ENCODE measurements at regions not wholly inside any gene's neighbourhood (a gene's known extent, or its start where the extent isn't known, plus 50 kb on each side); places are given as distances from the start of the nearest gene placed in this dataset.

DNA sequence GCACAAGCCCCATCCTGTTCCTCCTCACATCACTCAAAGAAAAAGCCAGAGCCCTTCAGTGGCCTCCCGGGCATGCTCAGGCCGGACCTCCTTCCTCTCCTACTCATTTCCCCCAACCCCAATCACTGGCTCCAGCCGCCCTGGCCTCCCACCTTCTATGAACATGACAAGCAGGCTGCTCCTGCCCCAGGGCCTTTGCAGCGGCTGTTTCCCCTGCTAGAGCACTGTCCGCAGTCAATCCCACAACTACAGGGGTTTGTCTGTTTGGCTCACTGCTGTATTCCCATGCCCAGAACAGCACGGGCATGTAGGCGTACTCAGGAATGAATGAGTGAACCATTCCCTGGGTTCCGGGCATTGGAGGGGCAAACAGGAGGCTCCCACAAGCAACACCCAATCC lies 139.8 kb upstream of the PRR20G start:
- WGBS, 2 donors (ENCODE audit: low coverage in 1 of 2) = 44 to 95% methylated on average over 3 to 4 of the region's 8 CpGs
- no peak for TF ChIP-seq POLR2A (IDR thresholded peaks at IDR 0.05)
- TF ChIP-seq, protein P1, sequence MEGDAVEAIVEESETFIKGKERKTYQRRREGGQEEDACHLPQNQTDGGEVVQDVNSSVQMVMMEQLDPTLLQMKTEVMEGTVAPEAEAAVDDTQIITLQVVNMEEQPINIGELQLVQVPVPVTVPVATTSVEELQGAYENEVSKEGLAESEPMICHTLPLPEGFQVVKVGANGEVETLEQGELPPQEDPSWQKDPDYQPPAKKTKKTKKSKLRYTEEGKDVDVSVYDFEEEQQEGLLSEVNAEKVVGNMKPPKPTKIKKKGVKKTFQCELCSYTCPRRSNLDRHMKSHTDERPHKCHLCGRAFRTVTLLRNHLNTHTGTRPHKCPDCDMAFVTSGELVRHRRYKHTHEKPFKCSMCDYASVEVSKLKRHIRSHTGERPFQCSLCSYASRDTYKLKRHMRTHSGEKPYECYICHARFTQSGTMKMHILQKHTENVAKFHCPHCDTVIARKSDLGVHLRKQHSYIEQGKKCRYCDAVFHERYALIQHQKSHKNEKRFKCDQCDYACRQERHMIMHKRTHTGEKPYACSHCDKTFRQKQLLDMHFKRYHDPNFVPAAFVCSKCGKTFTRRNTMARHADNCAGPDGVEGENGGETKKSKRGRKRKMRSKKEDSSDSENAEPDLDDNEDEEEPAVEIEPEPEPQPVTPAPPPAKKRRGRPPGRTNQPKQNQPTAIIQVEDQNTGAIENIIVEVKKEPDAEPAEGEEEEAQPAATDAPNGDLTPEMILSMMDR (IDR thresholded peaks at IDR 0.05) = no peak
- no peak for TF ChIP-seq EP300 (IDR thresholded peaks at IDR 0.05)
- TF ChIP-seq POLR2AphosphoS5 (IDR thresholded peaks at IDR 0.05) = no peak

DNA sequence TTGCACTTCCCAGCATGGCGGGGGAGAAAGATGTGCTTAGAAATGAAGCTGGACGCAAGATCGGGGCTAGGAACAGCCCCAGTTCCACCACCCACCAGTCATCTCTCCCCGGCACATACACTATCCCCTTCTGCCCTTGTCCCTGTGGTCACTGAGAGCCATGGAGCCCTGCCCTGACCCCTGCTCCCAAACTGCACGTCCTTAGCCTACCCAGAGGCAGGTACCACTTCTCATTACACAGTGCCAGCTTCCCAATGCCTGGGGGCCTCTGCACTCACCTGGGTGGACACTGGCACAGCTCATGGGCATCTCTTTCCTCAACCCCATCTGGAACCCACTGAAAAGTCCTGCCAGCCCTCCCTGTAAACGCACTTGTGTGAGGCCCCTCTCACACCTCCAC lies 139.3 kb upstream of the PRR20G start:
- H3K4me3 ChIP-seq = no peak overlapping the region
- no peaks in the 10 kb centered on the region for H3K36me3 ChIP-seq
- no peak overlapping the region for H3K27ac ChIP-seq
- peaks cover 0 to 8% (median 0%) of the 10 kb centered on the region in 3 donors for H3K4me1 ChIP-seq
- TF ChIP-seq POLR2AphosphoS5 (IDR thresholded peaks at IDR 0.05) (no peak), POLR2A (IDR thresholded peaks at IDR 0.05) (no peak), EP300 (IDR thresholded peaks at IDR 0.05) (no peak)
- TF ChIP-seq, protein P1 (IDR thresholded peaks at IDR 0.05) = no peak
- ATAC-seq = no peak
- WGBS, 2 donors (ENCODE audit: low coverage in 1 of 2) = 50 to 100% methylated on average over 1 of the region's 6 CpGs
- H3K27me3 ChIP-seq = peaks cover 93% of the 10 kb centered on the region
- H3K9me3 ChIP-seq = no peaks in the 10 kb centered on the region

More for the DNA sequence above, 139.8 kb upstream of the PRR20G start:
- Histone ChIP-seq H3K9me3 (no peaks in the 10 kb centered on the region), H3K4me1 (peaks cover 0 to 8% (median 0%) of the 10 kb centered on the region in 3 donors), H3K4me3 (no peak overlapping the region), H3K36me3 (no peaks in the 10 kb centered on the region), H3K27ac (no peak overlapping the region), H3K27me3 (peaks cover 88% of the 10 kb centered on the region)
- ATAC-seq = no peak

DNA sequence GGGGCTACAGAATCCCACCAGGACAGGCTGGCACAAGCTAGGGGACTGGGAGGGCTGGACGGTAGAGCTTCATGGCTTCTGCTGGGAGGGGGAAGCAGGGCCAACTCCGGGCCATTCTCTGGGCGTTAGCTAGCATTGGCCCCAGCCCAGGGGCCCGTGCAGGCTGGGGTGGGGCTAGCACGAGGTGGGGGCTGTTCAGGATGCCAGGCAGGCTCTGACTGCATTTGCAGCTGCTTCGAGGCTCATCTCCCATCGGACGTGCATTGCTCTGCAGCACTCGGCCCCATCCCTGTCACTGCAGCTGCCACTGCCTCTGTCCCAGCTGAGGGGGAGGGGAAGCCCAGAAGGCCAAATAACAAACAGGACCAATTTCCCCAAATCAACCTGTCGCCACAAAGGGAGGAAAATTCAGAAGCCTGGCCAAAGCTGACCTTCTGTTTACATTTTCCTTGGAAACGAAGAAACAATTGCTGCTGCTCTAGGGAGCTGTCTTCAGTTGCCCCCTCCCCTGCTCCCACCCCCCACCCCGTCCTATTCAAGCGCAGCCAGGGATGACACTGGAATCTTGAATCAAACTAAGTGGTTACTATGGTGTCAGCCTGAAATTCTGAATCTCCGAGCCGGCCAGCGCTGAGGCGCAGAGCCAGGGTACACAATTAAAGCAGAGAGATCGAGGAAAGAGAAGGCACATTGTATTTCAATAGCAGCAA lies 138.8 kb upstream of the PRR20G start:
- H3K9me3 ChIP-seq = no peaks in the 10 kb centered on the region
- H3K27ac ChIP-seq = no peak overlapping the region
- 5 to 10% methylated on average over 4 to 11 of the region's 18 CpGs for WGBS, 2 donors (ENCODE audit: low coverage in 1 of 2)
- H3K27me3 ChIP-seq = peaks cover 92% of the 10 kb centered on the region
- no peak for ATAC-seq
- TF ChIP-seq, protein P1 (IDR thresholded peaks at IDR 0.05) = no peak
- no peak for TF ChIP-seq EP300 (IDR thresholded peaks at IDR 0.05)
- no peak for TF ChIP-seq POLR2A (IDR thresholded peaks at IDR 0.05)
- TF ChIP-seq POLR2AphosphoS5 (IDR thresholded peaks at IDR 0.05) = no peak
- H3K4me1 ChIP-seq = peaks cover 0 to 8% (median 0%) of the 10 kb centered on the region in 3 donors
- H3K36me3 ChIP-seq = no peaks in the 10 kb centered on the region
- H3K4me3 ChIP-seq = no peak overlapping the region

DNA sequence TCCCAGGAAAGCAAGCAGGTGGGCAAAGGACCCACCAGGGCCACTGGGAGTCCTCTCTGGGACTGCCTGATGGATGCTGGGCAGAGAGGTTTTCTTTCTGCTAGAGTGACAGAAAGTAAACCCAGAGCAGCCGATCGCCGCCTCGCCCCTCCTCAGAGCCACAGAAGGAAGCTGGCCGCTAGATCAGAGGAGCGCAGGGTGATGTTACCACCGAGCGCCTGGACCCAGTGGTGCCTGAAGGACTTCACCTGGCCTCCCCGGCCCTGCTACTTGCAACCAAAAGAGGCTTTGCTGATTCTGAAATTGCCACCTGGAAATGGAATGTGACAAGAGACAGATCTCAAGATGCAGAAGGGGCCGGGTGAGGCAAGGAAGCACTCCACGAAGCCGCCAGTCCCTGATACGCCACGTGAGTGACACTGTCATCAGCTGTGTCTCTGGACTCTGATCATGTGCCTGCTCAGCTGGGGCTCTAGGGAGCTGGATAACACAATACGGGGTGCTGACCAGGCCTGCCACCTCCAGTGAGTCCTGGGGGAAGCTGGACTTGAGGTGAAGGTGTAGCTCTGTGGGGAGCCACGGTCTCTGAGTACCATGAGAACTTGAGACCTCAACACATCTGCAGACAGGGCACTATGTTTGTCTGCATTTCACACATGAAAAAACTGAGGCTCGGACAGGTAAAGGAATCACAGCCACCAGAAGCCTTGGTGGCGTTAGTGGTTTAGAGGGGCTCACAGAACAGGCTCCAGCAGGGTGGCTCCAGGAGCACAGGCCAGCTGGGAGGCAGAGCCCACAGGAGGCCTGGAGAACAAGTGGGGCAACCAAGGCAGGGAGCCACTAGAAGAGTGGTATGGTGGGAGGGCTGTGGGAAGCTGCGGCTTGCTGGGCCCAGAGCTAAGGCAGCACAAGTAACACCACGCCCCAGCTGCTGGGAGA lies 137.9 kb upstream of the PRR20G start:
- Histone ChIP-seq H3K4me1 (peaks cover 0 to 8% (median 0%) of the 10 kb centered on the region in 3 donors), H3K36me3 (no peaks in the 10 kb centered on the region), H3K27me3 (peaks cover 92% of the 10 kb centered on the region), H3K9me3 (no peaks in the 10 kb centered on the region), H3K4me3 (no peak overlapping the region), H3K27ac (no peak overlapping the region)
- WGBS, 2 donors (ENCODE audit: low coverage in 1 of 2) = 33 to 63% methylated on average over 1 to 3 of the region's 20 CpGs
- no peak for ATAC-seq
- TF ChIP-seq POLR2A (IDR thresholded peaks at IDR 0.05) (no peak), EP300 (IDR thresholded peaks at IDR 0.05) (no peak), POLR2AphosphoS5 (IDR thresholded peaks at IDR 0.05) (no peak)
- TF ChIP-seq, protein P1 (IDR thresholded peaks at IDR 0.05) = no peak

Data from gastroesophageal sphincter (tissue), 4 donors.